ENCODE measurements at regions not wholly inside any gene's neighbourhood (a gene's known extent, or its start where the extent isn't known, plus 50 kb on each side); places are given as distances from the start of the nearest gene placed in this dataset.

DNA sequence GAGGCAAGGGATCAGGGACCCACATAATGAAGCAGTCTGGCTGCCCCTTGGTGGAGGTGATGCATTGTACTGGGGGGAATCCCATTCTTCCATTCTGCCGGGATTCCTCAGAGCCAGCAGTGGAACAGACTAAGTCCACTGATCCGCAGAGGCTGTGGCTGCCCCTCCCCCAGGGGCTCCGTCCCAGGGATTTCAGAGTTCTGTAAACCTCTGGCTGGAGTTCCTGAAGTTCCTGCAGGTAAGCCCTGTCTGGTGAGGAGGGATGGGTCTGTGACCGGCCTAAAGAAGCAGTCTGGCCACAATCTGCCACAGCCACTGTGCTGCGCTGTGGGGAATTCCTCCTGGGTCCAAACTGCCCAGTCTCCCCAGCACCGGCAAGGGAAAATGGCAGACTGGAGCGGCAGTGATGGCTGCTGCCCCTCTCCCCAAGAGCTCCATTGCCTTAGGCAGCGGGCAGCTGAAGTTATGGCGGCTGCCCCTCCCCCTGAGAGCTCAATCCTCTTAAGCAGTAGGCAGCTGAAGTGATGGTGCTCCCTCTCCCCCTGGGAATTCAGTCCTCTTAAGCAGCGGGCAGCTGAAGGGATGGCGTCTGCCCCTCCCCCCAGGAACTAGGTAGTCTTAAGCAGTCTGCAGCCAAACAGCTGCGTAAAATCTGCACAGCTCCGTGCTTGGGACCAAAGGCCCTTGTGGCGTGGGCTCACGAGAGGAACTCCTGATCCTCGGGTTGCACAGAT is 155.7 kb downstream of the PCDH17 start:
- TF ChIP-seq, protein P1, sequence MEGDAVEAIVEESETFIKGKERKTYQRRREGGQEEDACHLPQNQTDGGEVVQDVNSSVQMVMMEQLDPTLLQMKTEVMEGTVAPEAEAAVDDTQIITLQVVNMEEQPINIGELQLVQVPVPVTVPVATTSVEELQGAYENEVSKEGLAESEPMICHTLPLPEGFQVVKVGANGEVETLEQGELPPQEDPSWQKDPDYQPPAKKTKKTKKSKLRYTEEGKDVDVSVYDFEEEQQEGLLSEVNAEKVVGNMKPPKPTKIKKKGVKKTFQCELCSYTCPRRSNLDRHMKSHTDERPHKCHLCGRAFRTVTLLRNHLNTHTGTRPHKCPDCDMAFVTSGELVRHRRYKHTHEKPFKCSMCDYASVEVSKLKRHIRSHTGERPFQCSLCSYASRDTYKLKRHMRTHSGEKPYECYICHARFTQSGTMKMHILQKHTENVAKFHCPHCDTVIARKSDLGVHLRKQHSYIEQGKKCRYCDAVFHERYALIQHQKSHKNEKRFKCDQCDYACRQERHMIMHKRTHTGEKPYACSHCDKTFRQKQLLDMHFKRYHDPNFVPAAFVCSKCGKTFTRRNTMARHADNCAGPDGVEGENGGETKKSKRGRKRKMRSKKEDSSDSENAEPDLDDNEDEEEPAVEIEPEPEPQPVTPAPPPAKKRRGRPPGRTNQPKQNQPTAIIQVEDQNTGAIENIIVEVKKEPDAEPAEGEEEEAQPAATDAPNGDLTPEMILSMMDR (IDR thresholded peaks at IDR 0.05): no peak
- no peak for TF ChIP-seq POLR2A (IDR thresholded peaks at IDR 0.05)

Measured in Peyer's patch (tissue), 4 donors.